Right lobe of liver (tissue), 4 donors: ENCODE measurements at regions not wholly inside any gene's neighbourhood (a gene's known extent, or its start where the extent isn't known, plus 50 kb on each side); places are given as distances from the start of the nearest gene placed in this dataset.

ENCODE experiments used
- CTCF ChIP-seq, 4 donors: fragments of 200-600 bp in 3 of 4; fragments of 450-650 bp in 1 of 4; IDR thresholded peaks; one replicate each; pipeline versions ENCODE4 v1.5.1 to v1.8.0; 2016 to 2022; ENCODE audit warnings: antibody characterized with exemption in 4 of 4, mild to moderate bottlenecking in 2 of 4
- POLR2A ChIP-seq: fragments of 450-650 bp; IDR thresholded peaks from one replicate; pipeline ENCODE4 v1.6.1; 2017; ENCODE audit warnings: antibody characterized with exemption, mild to moderate bottlenecking
- donor health status: DM: no; HTN: no; CAD: no.
- donor health status: DM: no; HTN: no; CAD: no.
- donor health status: DM: no; HTN: yes; CAD: no.

DNA sequence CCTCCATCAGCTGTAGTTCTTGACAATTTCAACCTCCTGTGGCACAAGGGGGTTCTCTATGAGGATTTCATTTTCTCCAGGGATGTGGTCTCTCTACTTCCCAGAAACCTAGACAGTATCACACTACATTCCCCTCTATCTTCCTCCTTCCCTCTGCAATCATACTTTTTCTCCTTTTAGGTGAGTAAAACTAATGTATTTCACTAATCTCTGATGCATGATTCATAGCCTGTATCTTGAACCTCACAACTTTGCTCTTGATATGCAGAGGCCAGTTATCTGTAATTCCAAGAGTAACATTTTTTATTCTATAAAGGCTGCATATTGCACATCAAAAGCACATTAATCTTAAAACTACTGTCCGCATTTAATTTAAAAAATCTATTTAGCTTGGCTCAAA lies 449.6 kb downstream of the RFPL4B start:
- TF ChIP-seq CTCF (IDR thresholded peaks at IDR 0.05): no peak
- TF ChIP-seq POLR2A: no peak
